Stimulated activated CD8-positive, alpha-beta memory T cell treated with anti-CD3 and anti-CD28 coated beads, Interleukin-7, amount 100 ng/mL, for 1 hour (primary cell): ENCODE measurements at regions not wholly inside any gene's neighbourhood (a gene's known extent, or its start where the extent isn't known, plus 50 kb on each side); places are given as distances from the start of the nearest gene placed in this dataset.
"Not testable (repeated sequence)": the region's sequence is repeated elsewhere in the genome, so short reads cannot be mapped to it uniquely, and the experiment has no call there.

Experiments used
- DNase-seq, 2 donors: peaks; one replicate each; pipeline ENCODE4 v3.0.0-alpha.2; 2020; ENCODE audit warnings: low read depth in 2 of 2

GRCh38 chr9:90511711-90512110, 130.9 kb downstream of the DIRAS2 start:
- no peak for DNase-seq

- no peak for DNase-seq
Measured at GRCh38 chr9:90514877-90515276, 127.7 kb downstream of the DIRAS2 start.

DNA sequence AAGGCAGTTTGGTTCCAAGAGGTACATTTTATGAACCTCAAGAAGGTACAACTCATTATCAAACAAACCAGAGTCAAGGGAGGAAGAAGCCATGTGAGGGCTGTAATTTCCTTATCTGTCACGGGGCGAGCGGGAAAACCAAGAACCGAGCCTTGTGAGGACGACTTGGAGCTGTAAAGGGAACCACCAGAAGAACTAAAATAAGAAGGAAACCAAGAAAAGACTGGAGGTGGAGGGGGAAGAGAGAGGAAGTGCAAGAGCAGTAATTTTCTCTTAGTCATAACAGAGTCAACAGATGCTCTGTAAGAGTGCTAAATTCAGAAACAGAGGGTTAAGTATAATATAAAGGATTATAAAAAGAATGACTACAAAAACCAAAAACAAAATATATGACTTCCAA, 127.1 kb downstream of the DIRAS2 start:
- no peak for DNase-seq

- no peak for DNase-seq
Measured at GRCh38 chr9:90517103-90517502, 125.5 kb downstream of the DIRAS2 start.

- DNase-seq = no peak
Measured at GRCh38 chr9:90521811-90522570, 120.6 kb downstream of the DIRAS2 start.

DNA sequence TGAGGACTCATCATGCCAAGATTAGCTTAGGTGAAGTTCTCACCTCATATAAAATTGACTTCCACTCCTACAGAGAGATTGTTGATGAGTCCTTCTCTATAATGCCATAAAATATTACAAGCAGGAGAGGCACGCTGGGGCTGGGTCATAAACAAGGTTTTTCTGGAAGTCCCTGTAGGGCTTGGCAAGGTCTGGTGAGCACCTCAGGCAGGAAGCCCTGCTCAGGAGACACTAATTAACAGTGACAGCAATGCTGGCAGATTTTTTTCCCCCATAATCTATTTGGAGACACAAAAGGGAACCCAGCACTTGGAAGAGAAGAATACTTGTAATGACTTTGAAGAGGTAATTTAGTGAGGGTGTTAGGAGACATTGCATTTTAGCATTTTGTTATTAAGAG, 118.7 kb downstream of the DIRAS2 start:
- DNase-seq = no peak

- DNase-seq = no peak
Measured at GRCh38 chr9:90526386-90526785, 116.2 kb downstream of the DIRAS2 start.

DNA sequence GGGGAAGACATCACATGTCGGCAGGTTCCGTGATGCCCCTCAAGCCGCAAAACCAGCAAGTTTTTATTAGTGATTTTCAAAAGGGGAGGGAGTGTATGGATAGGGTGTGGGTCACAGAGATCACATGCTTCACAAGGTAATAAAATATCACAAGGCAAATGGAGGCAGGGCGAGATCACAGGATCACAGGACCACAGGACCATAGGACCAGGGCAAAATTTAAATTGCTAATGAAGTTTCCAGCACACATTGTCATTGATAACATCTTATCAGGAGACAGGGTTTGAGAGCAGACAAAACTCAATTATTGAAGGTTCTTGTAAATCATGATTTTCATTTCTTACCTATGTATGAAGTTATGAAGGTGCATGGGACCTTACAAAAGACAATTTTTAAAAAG, 106.5 kb downstream of the DIRAS2 start:
- not testable (repeated sequence) for DNase-seq

DNA sequence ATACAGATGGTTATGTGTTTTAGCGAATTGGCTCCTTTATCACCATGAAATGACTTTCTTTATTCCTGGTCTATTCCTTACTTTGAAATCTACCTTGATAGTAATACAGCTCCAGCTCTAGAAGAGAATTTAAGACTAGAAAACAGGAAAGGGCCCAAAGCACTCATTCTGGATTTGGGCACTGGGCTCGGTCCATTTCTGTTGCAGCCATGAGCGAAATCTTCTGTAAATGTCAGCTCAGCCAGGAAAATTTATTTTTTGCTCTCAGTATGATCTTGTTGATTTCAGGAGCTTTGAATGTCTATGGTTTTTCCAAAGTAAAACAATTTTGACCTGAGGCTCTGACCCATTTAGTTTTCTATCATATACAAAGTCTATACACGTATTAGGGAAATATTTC, 104.1 kb downstream of the DIRAS2 start:
- no peak for DNase-seq

DNA sequence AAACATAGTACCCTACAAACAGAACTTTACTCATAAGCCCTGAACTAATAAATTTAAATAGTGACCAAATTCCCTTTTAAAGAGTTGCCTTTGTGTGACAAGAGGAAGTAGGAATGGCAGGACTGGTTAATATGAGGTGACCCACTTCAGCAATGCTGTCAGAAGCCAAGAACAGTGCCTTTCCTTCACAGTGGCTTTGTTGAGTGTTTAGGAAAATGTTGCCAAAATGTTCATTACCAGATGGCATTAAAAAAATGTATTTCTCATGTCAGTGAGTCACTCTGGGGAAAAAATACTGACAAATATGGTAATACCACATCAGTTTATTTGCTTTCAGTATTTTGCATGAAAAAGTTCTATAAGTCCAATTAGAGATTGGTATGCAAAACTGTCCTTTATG, 103.3 kb downstream of the DIRAS2 start:
- no peak for DNase-seq

- no peak for DNase-seq
Measured at GRCh38 chr9:90540734-90541133, 101.9 kb downstream of the DIRAS2 start.

- no peak for DNase-seq
Measured at GRCh38 chr9:90544488-90544887, 98.1 kb downstream of the DIRAS2 start.

DNA sequence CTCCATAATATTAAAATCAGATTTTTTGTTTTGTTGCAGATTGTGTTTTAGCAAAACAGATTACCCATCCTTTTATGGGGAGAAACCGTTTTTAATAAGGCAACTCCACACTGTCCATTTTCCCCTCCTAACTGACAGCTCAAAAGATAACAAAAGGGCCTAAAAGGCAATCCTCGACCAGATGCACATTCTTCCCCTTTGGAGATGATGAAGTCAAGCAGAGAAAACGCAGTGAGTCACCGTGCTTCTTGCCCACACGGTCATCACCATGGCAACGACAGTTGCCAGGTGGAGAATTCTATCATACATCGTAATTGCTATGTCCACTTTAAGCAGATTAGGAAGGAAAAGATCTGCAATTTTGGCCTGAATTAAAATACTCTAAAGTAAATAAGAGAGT, 96.4 kb downstream of the DIRAS2 start:
- DNase-seq = no peak

DNA sequence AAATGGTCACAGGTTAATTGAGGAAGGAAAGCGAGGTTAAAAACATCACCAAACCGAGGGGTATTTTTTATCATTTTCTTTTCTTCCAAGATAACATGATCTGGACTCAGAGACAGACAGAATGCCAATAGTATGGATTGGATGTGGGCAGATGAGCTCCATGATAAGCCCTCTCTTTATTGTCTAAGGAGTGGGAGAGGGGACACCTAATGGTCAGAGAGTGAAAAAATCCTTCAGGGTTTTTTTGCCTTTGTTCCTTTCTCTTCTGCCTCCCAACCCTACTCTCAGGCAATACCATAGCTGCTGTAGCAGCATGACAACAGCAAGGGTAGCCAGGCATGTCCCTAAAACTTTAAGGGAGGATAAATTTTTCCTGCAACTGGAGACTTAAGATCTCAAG, 94.7 kb downstream of the DIRAS2 start:
- DNase-seq = no peak

DNA sequence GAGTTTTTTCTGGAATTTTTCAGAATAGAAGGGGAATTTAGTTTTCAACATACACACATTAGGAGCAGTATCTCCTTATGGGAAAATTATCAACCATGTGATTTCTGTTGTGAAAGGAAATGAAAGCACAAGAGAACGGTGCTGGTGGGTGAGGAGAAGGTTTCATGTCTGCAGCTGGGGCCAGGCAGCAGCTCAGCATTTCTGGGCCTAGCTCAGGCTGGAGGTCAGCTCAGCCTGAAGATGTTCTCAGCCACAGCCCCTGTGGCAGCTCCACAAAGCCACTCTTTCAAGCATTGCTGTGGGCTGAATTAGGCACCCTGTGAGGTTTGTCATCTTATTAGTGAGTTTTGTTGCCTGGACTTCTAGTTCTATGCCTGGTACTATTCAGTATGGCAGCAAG, 90.3 kb downstream of the DIRAS2 start:
- DNase-seq = no peak

DNA sequence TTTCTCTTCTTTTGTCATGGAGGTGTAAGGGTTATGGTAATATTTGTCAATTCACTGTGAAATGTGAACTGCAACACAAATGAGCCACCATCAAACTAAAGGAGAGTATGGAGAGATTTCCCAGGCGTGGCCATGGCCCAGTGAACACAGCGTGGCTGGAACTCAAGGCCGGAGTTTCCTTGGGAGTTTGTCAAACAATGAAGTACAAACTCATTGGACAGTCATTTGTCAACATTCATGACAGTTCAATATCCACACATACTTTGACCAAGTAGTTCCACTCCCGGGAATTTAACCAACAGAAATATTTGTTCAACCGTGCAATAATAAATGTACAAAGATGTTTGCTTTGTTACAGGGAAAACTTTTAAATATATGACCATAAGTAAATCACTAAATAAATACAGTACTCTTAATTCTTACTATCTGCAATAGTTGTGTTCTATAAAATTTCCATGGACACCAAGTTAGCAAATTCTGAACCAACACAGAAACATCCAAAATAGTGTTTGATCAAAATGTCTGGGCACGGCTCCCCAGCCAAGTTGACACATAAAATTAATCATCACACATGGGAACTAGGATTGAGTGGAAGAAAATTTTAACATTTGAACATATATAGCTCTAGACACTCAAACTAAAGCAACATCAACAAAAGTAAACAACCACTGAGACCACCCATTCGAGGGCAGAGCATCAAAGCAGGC, 87.1 kb downstream of the DIRAS2 start:
- no peak for DNase-seq

DNA sequence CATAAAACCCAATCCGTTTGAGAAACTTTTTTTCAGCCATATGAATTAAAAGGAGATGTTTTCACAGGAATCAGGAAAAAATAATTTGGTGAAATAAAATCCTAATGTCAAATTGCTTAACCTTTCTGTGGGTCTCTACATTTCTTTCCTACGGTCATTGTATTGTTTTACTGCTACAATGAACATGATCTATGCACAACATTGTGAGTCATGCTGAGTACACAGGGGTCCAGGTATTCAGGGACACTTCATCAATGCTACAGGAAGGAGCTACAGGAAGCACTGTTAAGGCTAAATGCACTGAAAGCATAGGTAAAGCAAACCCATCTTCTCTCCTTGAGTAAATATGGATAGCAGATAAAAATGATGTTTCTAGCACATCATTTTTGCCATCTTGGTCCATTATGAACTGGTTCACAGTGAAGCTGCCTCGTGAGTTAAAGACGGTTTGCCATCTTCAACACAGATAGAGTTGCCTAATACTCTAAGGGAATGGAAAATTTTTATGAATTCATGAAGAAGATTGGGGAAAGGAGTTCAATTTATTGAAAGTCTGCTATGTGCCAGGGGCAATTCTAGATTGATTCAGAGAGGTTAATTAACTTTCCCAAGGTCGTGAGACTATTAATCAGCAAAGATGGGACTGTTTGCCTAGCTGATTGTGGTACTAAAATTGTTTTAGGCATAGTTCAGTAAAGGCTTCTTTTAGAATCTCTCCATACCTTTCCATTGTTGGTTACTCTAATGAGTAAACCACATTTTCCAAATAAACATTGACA, 85.5 kb downstream of the DIRAS2 start:
- DNase-seq = no peak

GRCh38 chr9:90559075-90560073, 83.2 kb downstream of the DIRAS2 start:
- no peak for DNase-seq
